HG03521 (cell line): ENCODE measurements at regions not wholly inside any gene's neighbourhood (a gene's known extent, or its start where the extent isn't known, plus 50 kb on each side); places are given as distances from the start of the nearest gene placed in this dataset.

Experiments
- ATAC-seq: cut with Tn5 transposase; IDR thresholded peaks from one replicate; pipeline ENCODE4 v1.9.1; 2021; ENCODE audit warnings: mild to moderate bottlenecking, moderate library complexity; ENCODE audit not compliant: unreplicated experiment

GRCh38 chr3:3579658-3580057 is 219.6 kb upstream of the LRRN1 start:
- no peak for ATAC-seq

GRCh38 chr3:3578718-3579117 is 220.5 kb upstream of the LRRN1 start:
- ATAC-seq: no peak

GRCh38 chr3:3577823-3578222 is 221.4 kb upstream of the LRRN1 start:
- ATAC-seq: no peak

GRCh38 chr3:3573341-3573740 is 225.9 kb upstream of the LRRN1 start:
- no peak for ATAC-seq

- no peak for ATAC-seq
These were observed 238.5 kb upstream of the LRRN1 start for GRCh38 chr3:3560591-3561311.

- no peak for ATAC-seq
These were observed 239.4 kb upstream of the LRRN1 start for GRCh38 chr3:3559786-3560185.

GRCh38 chr3:3556078-3556477 is 243.2 kb upstream of the LRRN1 start:
- no peak for ATAC-seq

- no peak for ATAC-seq
These were observed 246.0 kb upstream of the LRRN1 start for GRCh38 chr3:3553236-3553635.

- no peak for ATAC-seq
These were observed 246.5 kb upstream of the LRRN1 start for GRCh38 chr3:3552761-3553160.

GRCh38 chr3:3551981-3552380 is 247.2 kb upstream of the LRRN1 start:
- ATAC-seq: no peak

GRCh38 chr3:3545360-3545759 is 253.9 kb upstream of the LRRN1 start:
- ATAC-seq: no peak

GRCh38 chr3:3538451-3538850 is 260.8 kb upstream of the LRRN1 start:
- no peak for ATAC-seq

- no peak for ATAC-seq
These were observed 266.7 kb upstream of the LRRN1 start for GRCh38 chr3:3532508-3532907.

- no peak for ATAC-seq
These were observed 267.8 kb upstream of the LRRN1 start for GRCh38 chr3:3531476-3531875.

GRCh38 chr3:3519266-3519665 is 280.0 kb upstream of the LRRN1 start:
- no peak for ATAC-seq

GRCh38 chr3:3516996-3517395 is 282.2 kb upstream of the LRRN1 start:
- ATAC-seq: no peak

- no peak for ATAC-seq
These were observed 282.8 kb upstream of the LRRN1 start for GRCh38 chr3:3516384-3516783.

- no peak for ATAC-seq
These were observed 289.6 kb upstream of the LRRN1 start for GRCh38 chr3:3509665-3510064.

GRCh38 chr3:3504686-3505085 is 294.5 kb upstream of the LRRN1 start:
- no peak for ATAC-seq

- ATAC-seq: no peak
These were observed 295.8 kb upstream of the LRRN1 start for GRCh38 chr3:3503411-3503810.

GRCh38 chr3:3499987-3500386 is 299.2 kb upstream of the LRRN1 start:
- no peak for ATAC-seq

GRCh38 chr3:3499012-3499562 is 300.1 kb upstream of the LRRN1 start:
- no peak for ATAC-seq

GRCh38 chr3:3495611-3496010 is 303.6 kb upstream of the LRRN1 start:
- no peak for ATAC-seq
